HepG2 (cell line): ENCODE measurements at regions not wholly inside any gene's neighbourhood (a gene's known extent, or its start where the extent isn't known, plus 50 kb on each side); places are given as distances from the start of the nearest gene placed in this dataset.

Experiments
- CREM ChIP-seq, 2 experiments: sonication (generic) in 1 of 2; formaldehyde crosslinking in 1 of 2; IDR thresholded peaks; 2 replicates each; pipeline versions ENCODE4 v1.4.0 to v1.6.1; 2016 to 2020; ENCODE audit warnings: antibody characterized with exemption in 1 of 2, mild to moderate bottlenecking in 1 of 2, missing genetic modification reagents in 1 of 2
- HCFC1 ChIP-seq: fragments of 150-350 bp; IDR thresholded peaks from 2 replicates; pipeline ENCODE4 v1.6.1; 2014; ENCODE audit warnings: low read depth, low read length
- MYNN ChIP-seq: sonication (generic); formaldehyde crosslinking; IDR thresholded peaks from 2 replicates; pipeline ENCODE4 v1.4.0; 2020; ENCODE audit warnings: mild to moderate bottlenecking, low read depth, missing genetic modification reagents
- SALL2 ChIP-seq: sonication (generic); formaldehyde crosslinking; IDR thresholded peaks from 2 replicates; pipeline ENCODE4 v1.8.1; 2023; ENCODE audit warnings: mild to moderate bottlenecking, missing genetic modification reagents, inconsistent platforms
- ZBTB8A ChIP-seq: sonication (generic); formaldehyde crosslinking; IDR thresholded peaks from 2 replicates; pipeline ENCODE4 v1.4.0; 2020; ENCODE audit warnings: mild to moderate bottlenecking, low read depth, missing genetic modification reagents, borderline replicate concordance
- TF ChIP-seq, protein P1 (sequence below): sonication (generic); formaldehyde crosslinking; IDR thresholded peaks from 2 replicates; pipeline ENCODE4 v1.5.0; 2020; ENCODE audit warnings: mild to moderate bottlenecking, missing genetic modification reagents, moderate library complexity

- TF ChIP-seq SALL2 (CRISPR knock-in tag): no peak
- TF ChIP-seq, protein P1, sequence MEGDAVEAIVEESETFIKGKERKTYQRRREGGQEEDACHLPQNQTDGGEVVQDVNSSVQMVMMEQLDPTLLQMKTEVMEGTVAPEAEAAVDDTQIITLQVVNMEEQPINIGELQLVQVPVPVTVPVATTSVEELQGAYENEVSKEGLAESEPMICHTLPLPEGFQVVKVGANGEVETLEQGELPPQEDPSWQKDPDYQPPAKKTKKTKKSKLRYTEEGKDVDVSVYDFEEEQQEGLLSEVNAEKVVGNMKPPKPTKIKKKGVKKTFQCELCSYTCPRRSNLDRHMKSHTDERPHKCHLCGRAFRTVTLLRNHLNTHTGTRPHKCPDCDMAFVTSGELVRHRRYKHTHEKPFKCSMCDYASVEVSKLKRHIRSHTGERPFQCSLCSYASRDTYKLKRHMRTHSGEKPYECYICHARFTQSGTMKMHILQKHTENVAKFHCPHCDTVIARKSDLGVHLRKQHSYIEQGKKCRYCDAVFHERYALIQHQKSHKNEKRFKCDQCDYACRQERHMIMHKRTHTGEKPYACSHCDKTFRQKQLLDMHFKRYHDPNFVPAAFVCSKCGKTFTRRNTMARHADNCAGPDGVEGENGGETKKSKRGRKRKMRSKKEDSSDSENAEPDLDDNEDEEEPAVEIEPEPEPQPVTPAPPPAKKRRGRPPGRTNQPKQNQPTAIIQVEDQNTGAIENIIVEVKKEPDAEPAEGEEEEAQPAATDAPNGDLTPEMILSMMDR: no peak
- no peak for TF ChIP-seq HCFC1
- no peak for TF ChIP-seq CREM (IDR thresholded peaks at IDR 0.05)
- TF ChIP-seq CREM (CRISPR knock-in tag; IDR thresholded peaks at IDR 0.05): no peak
- no peak for TF ChIP-seq MYNN (CRISPR knock-in tag)
- TF ChIP-seq ZBTB8A (CRISPR knock-in tag): no peak
These were observed 55.2 kb upstream of the CXCR4 start for GRCh38 chr2:136173126-136173525.
